DOHH2 (cell line): ENCODE measurements at regions not wholly inside any gene's neighbourhood (a gene's known extent, or its start where the extent isn't known, plus 50 kb on each side); places are given as distances from the start of the nearest gene placed in this dataset.

Experiments used
- H3F3A ChIP-seq: fragments of 200-600 bp; sonication (generic), shearing (Covaris generic); 2 replicates; pipeline ENCODE4 v1.6.0; 2016; ENCODE audit warnings: antibody characterized with exemption, mild to moderate bottlenecking; ENCODE audit not compliant: control insufficient read depth, insufficient read depth
- H3K27ac ChIP-seq: fragments of 200-600 bp; sonication (generic); 2 replicates; pipeline ENCODE4 v1.5.1; 2014; ENCODE audit warnings: low read depth, mild to moderate bottlenecking, low read length, moderate library complexity
- H3K27me3 ChIP-seq: fragments of 200-600 bp; sonication (generic); 2 replicates; pipeline ENCODE4 v1.6.1; 2014; ENCODE audit warnings: mild to moderate bottlenecking, low read length, mixed read lengths; ENCODE audit not compliant: control insufficient read depth
- H3K36me3 ChIP-seq: fragments of 200-600 bp; sonication (generic); 2 replicates; pipeline ENCODE4 v1.6.1; 2014; ENCODE audit warnings: mild to moderate bottlenecking, low read length, moderate library complexity, mixed read lengths; ENCODE audit not compliant: control insufficient read depth
- H3K4me1 ChIP-seq: fragments of 200-600 bp; sonication (generic); 2 replicates; pipeline ENCODE4 v1.6.1; 2014; ENCODE audit warnings: mild to moderate bottlenecking, low read length, mixed read lengths; ENCODE audit not compliant: control insufficient read depth
- H3K4me2 ChIP-seq: fragments of 200-600 bp; sonication (generic); 2 replicates; pipeline ENCODE4 v1.6.0; 2014; ENCODE audit warnings: mild to moderate bottlenecking, low read length, moderate library complexity
- H3K4me3 ChIP-seq: fragments of 200-600 bp; sonication (generic); 2 replicates; pipeline ENCODE4 v1.5.1; 2014; ENCODE audit warnings: mild to moderate bottlenecking, low read length, mixed read lengths
- H3K79me2 ChIP-seq: fragments of 200-600 bp; sonication (generic); 2 replicates; pipeline ENCODE4 v1.6.1; 2014; ENCODE audit warnings: mild to moderate bottlenecking, low read length, mixed read lengths; ENCODE audit not compliant: control insufficient read depth
- H3K9me2 ChIP-seq: fragments of 200-600 bp; sonication (generic); replicated peaks from 2 replicates; pipeline ENCODE4 v1.6.1; 2014; ENCODE audit warnings: mild to moderate bottlenecking, low read length, mixed read lengths; ENCODE audit not compliant: control insufficient read depth
- H3K9me3 ChIP-seq: fragments of 200-600 bp; sonication (generic); 2 replicates; pipeline ENCODE4 v1.6.1; 2014; ENCODE audit warnings: antibody characterized with exemption, low read length, mixed read lengths; ENCODE audit not compliant: control insufficient read depth, insufficient read depth
- H4K20me1 ChIP-seq: fragments of 200-600 bp; sonication (generic); 2 replicates; pipeline ENCODE4 v1.6.0; 2014; ENCODE audit warnings: low read depth, mild to moderate bottlenecking, antibody characterized with exemption, low read length, moderate library complexity; ENCODE audit not compliant: control insufficient read depth, insufficient read depth
- CTCF ChIP-seq: fragments of 200-600 bp; sonication (generic); IDR thresholded peaks from one replicate; pipeline ENCODE4 v1.5.1; 2014; ENCODE audit warnings: antibody characterized with exemption, mild to moderate bottlenecking, low read depth, low read length; ENCODE audit not compliant: poor library complexity, severe bottlenecking
- EZH2phosphoT487 ChIP-seq: fragments of 200-600 bp; sonication (generic); IDR thresholded peaks from 2 replicates; pipeline ENCODE4 v1.6.1; 2017; ENCODE audit warnings: borderline replicate concordance, mild to moderate bottlenecking, antibody characterized with exemption, low read length, moderate library complexity, mixed read lengths

GRCh38 chr4:128337863-128338262, 50.2 kb upstream of the PGRMC2 start:
- no peak for TF ChIP-seq CTCF
- TF ChIP-seq EZH2phosphoT487: no peak
- Histone ChIP-seq H3K36me3 (no peaks in the 10 kb centered on the region), H3K4me2 (no peak overlapping the region)

More at GRCh38 chr4:128337863-128338262, 50.2 kb upstream of the PGRMC2 start:
- Histone ChIP-seq H3K9me2 (no peaks in the 10 kb centered on the region), H3F3A (no peaks in the 10 kb centered on the region), H4K20me1 (no peaks in the 10 kb centered on the region), H3K27me3 (no peaks in the 10 kb centered on the region), H3K9me3 (no peaks in the 10 kb centered on the region), H3K4me3 (no peak overlapping the region), H3K79me2 (no peaks in the 10 kb centered on the region), H3K27ac (no peak overlapping the region), H3K4me1 (no peaks in the 10 kb centered on the region)
